HG03196 (cell line): ENCODE measurements at regions not wholly inside any gene's neighbourhood (a gene's known extent, or its start where the extent isn't known, plus 50 kb on each side); places are given as distances from the start of the nearest gene placed in this dataset.

Experiments used
- ATAC-seq: cut with Tn5 transposase; IDR thresholded peaks from one replicate; pipeline ENCODE4 v1.9.1; 2021; ENCODE audit not compliant: unreplicated experiment

DNA sequence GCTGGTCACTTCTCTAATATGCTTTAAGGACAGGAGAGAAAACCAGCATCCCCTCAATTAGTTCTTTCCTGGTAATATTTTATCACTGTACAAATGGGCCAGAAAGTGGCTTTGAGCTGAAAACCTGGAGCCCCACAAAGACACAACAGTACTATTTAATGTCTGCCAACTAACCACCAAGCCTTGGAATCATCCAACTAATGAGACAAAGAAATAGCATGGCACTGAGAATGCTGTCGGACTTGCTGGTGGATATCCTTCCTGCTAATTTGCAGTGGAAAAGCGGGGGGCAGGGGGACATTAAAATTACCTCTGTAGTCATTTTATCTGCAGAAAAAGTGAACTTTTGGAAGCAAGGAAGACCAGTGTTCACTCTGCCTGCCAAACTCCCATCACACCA is 288.5 kb downstream of the KBTBD8 start:
- ATAC-seq: no peak

DNA sequence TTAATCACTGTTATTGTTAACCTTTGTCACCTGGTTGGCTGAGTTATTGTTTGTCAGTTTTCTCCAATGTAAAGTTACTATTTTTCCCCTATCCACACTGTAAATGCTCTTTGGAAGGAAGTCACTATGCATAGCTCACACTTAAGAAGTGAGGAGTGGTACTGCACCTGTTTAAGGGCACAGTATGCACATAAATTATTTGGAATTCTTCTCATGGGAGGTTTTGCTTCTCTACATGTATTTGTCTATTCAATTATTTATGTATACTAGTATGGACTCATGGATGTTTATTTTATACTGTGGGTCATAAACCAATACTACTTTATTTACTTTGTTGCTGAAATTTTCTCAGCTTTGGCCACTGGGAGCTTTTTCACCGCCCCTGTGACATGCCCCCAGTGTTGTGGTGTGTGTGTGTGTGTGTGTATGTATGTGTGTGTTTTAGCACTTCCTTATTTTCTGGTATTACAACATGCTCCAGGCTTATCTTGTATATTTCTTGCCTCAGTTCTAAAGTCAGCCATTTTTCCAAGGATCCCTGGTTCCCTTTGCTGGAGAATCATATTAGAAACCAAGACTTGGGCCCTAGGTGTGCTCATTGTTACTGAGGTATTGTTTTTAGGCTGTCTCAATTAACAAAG is 290.5 kb downstream of the KBTBD8 start:
- no peak for ATAC-seq

DNA sequence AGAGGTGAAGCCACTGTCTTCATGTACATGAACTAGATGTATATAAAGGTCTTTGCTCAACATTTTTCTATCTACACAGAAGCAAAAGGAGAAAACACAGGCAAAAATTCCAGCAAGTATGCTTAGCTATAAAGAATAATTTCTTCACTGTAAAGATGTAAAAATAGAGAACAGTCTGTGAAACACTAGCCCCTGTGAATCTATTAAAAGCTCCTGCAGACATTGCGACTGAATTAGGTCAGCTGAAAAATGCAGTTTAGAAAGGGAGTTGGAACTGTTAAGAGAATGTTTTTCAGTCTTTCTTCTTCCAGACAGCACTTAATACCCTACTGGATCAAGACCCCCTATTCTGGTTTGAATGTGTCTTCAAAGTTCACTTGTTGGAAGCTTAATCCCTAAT is 291.5 kb downstream of the KBTBD8 start:
- ATAC-seq: no peak

DNA sequence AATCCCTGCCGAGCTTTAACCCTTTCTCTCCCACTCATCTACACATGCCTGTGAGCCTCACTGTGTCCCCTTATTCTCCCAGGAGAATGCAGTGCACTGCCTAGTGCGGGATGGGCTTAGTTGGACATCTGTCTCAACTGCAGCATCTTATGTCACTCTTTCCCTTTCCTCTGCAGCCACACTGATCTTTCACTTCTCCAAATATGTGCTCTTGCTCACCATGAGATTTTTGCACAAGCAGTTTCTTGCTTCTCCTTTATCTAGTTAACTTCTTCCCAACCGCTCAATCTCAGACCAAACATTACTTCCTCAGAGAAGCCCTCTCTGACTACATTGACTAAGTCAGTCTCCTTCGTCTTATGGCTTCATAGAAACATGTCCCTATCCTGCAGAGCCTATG is 292.3 kb downstream of the KBTBD8 start:
- no peak for ATAC-seq

DNA sequence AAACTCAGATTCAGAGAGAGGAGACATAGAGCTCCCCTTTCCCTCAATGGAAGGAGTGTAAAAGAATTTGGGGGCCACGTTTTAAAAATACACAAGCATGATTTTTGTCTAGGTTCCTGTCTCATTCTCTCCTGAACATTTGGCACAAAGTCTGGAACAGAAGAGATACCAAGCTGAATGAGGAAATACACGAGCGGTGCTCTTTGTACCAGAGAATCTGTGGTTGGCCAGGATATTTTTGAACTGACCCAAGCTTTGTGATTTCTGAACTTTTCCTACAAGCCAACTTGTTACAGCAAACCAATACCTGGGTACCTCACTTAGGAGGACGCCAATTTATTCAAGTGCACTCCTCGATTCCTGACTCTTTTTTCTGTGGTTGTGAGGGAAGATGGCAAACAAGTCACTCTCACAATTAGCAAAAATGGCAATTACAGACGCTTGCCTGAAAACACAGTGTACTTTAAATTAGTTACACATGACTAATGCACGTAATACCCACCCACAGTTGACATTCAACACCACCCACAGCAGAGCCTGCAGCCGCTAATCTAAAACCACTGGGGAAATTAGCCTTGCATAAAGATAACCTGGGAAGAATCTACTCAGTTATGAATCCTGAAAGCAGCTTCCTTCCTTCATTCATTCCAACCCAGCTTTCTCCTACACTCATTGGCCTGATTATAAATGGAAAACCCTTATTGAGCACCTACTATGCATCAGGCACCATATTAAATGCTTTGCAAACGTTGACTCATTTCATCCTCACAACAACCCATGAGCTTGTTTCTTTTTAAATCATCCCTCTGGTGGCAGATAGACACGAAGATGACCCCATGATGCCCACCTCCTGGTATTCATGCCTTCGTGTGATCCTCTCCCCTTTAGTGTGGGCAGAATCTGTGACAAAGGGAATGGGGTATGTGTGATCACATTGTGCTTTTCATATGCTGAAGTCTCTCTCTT is 293.5 kb downstream of the KBTBD8 start:
- ATAC-seq: no peak

DNA sequence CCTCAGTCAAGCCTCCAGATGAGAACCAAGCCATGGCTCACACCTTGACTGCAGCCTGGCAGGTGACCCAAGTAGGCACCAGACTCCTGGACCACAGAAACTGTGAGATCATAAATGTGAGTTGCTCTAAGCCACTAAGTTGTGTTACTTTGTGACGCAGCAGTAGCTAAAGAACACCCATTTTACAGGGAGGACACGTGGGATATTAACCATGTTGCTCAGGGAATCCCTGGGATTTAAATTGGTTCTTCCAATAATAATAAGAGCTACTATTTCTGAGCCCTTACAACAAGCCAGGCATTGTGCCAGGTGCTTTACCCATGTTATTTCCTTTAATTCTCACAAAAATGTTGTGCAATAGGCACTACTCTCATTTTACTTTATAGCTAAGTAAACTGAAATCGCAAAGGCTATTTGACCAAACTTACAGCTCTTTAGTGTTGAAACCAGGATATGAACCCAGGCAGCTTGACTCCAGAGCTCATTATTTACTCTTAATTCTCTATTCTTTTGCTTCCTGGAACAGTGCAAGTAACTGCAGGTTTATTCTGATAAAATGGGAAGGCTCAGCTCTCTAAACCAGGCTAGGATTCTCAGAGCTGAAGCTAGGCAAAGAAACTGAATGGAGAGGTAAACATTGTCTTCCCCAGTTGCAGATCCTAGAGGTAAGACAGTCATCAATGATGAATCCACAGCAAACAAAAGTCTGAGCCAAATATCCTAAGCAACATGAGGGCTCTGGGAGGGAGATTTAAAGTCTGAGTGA is 294.4 kb downstream of the KBTBD8 start:
- ATAC-seq: no peak

DNA sequence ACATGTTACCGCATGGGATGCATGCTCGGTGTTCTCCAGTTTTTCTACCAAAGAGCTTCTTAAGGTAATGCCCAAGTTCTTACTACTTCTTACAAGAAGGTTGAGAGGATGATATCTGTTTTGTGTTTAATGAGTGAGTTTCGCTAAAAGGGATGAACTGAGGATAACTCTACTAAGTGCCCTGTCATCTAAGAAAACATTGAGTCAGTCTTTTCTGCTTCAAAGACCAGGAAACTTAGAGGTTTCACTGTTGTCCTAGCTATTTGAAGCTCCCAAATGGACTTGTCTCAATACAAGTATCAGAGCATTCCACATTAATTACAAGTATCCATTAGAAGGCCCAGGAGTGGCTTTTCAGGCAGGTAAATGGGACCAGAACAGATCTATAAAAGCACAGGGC is 296.2 kb downstream of the KBTBD8 start:
- no peak for ATAC-seq

DNA sequence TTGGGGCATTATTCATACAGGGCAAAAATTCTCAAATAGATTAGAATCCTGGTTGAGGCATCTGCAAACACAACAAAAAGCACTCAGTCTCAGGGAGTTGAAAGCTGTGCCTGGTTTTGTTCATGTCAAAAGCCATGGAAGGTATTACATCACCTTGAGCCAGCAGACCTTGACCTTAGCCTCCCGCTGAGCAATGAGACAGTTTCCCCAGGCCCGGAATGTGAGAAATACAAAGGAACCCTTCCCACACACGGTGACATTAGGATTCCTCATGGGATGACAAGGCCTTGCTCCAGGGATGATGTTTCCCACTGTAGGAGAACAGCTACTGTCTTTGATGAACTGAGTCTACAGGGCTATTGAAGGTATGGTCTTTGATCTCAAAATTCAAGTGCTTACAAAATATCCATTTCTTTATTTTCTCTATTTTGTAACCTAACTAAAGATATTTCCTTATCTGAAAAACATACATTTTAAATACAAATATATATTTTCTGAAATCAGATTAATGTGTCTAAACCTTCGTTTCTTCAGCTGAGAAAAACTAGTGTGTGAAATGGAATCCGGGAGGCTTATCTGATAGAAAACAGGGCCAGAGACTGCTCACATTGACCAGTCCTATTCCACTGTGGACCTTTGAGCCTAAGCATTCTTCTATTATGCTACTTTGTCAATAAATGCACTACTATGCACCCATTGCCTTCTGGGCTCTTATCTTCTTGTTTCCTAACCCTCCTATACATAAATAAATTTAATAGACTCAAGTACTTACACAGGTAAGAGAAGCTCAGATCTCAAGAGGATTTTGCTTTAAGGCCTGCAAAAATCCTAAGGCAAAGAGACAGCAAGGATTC is 298.2 kb downstream of the KBTBD8 start:
- ATAC-seq: no peak

DNA sequence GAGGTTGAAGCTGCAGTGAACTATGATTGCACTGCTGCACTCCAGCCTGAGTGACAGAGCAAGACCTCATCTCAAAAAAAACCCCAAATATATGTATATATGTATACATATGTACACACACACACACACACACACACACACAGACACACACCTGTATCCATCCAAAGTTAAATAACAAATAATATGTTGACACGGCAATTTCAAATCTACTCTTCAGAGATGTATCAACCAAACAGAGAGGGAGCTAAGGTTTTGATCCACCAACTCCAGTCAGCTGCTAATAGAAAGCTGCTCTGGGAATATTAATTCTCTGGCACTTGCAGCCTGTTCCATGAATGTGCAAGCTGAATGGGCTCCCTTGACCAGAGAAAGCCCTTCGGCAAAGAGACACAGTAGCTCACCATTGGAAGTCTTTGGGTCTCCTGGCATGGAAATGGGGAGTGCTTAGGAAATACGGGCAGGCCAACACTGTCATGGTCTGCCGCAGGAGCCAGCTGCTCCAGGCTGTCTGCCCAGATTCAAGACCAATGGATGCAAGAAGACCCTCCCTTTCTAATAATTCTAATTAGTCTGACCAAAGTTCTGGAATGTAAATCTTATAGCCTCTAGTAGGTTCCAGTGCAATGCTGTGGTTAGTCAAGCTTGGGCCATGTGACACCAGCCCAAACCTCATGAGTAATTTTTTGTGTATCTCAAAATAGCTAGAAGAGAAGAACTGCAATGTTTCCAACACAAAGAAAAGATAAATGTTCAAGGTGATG is 299.8 kb downstream of the KBTBD8 start:
- no peak for ATAC-seq

DNA sequence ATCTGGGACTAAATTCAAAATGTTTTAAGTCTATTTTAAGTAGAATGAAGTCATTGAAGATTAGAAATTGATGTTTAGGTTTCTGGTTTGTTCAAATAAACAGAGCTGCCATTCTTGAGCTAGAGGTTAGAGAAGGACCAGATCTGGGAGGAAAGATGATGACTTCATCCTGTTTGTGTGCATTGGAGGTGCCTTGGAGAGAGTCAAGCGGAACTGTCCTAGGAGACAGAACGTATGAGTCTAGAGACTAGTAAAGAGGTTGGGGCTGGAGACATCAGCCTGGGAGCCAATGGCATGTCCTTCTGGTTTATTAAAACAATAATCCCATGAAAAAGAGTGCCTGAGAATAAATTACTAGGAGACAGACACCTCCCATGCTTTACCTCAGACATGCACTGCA is 303.4 kb downstream of the KBTBD8 start:
- no peak for ATAC-seq

DNA sequence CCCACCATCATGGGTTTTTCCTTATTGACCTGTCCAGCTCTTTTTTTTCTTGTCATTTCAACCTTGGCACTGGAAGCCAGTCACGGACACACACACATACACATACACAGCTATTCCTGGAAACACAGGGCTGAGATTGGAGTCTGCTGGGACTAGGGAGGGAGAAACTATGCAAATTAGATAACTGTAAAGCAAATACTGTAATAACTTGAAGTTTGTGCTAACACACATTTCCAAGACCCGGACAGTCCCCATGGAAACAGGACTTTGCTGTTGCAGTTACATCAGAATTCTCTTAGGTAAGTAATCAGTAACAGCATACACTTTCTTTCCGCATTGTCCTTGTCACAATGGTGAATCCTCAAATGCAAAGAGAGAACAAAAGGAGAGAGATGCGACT is 304.4 kb downstream of the KBTBD8 start:
- no peak for ATAC-seq

DNA sequence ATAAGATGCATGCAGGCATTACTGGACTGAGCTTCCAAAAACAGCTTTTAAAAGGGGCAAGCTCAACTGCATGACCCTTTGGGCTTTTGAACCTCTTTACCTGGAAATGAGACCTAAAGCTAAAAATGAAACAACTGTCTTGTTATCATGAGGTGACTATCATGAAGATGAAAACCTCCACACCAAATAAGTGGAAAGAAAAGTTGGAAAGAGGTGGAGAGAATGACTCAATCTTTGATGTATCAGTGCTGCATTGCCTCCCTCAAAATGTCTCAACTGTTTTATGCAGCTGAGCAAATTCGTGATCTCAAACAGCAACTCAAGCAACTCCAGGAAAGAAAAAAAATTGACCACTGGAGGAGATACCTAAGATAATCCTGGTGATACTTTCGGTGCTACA is 307.1 kb downstream of the KBTBD8 start:
- no peak for ATAC-seq

DNA sequence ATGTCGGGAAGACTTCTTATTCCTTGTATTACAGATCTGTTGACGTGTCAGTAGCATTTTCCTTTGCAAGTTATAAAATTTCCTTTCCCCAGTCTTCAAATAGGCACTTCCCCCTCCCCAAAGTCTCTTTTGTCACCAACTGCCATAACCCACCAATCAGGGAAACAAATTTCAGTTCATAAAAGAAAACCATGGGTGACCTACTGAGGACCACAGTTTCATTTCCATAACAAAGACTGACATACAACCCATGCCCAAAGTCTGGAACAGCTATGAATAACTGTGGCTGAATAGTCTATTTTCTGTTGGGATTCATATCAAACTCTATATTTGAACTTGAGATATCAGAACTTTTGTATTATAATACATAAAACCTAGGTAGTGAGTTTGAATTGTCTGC is 307.8 kb downstream of the KBTBD8 start:
- ATAC-seq: no peak

DNA sequence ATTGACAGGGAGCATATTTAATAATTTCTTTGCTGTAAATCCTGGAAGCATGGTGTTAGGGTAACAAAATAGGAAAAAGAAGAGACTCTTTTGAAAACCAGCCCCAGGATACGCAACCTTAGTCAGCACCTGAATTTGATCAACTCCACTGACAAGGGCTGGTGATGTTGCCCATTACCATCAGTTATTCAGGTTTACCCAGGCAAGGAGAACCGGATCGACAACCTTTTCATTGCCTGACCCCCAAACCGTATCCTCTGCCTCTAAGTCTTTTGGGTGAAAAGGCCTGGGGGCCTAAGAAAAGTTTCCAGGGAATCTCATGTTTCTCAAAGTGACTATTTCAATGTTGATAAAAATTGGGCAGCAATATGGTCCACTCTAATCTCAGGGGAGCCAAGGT is 313.3 kb downstream of the KBTBD8 start:
- ATAC-seq: no peak

DNA sequence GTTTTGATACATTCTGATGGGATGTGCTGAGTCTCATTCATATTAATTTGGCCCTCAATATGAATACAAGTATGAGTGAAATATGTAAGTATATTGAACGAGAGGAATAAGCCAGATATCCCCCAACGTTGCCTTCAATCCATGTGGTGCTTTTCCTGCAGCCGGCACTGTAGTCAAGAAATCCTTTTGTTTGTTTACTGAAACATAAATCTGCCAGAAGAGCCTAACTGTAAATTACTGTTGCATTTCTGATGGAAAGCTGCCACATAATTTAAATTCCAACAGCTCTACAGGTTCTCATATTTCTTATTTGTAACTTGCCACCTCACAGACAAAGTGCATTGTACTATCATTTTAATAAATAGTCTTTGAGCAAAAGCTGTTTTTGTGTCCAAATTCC is 314.0 kb downstream of the KBTBD8 start:
- ATAC-seq: no peak

DNA sequence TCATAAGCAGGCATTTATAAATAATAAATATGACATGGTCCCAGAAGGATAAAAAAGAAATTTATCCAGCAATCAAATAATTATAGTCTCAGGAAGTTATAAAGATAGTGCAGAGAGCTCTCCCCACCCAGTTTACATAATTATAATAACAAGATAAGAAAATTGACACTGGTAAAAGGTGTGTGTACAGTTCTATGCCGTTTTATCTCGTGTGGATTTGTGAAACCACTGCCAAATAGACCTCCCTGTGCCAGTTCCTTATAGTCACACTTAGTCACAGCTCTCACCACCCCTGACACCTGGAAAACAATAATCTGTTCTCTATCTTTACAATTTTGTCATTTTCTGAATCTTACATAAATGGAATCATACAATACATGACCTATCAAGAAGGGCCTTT is 320.1 kb downstream of the KBTBD8 start:
- ATAC-seq: no peak

DNA sequence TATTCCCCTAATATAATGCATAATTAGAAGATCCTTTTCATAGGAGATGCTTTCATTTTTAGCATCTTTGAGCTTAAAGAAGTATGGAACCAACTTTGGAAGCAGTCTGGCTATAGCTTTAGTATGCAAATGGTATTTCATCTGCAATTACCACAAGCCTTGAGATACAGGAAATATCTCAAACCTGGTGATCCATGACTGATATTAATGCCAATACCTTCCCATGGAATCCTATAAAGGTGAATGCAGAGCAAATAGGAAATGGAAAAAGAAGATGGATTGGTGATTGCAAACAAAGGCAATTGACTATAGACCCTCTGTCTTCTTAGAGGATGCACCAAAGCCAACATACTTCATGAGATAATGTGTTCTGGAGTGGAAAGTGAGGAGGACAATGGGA is 326.4 kb downstream of the KBTBD8 start:
- ATAC-seq: no peak
